ENCODE measurements at regions not wholly inside any gene's neighbourhood (a gene's known extent, or its start where the extent isn't known, plus 50 kb on each side); places are given as distances from the start of the nearest gene placed in this dataset.

GRCh38 chr15:94080989-94081605, 150.3 kb upstream of the MCTP2 start:
- no peaks in the 10 kb centered on the region for H4K20me1 ChIP-seq (replicated peaks; ENCODE audit: control insufficient read depth, insufficient read depth, low read length)
- no peaks in the 10 kb centered on the region for H3K27me3 ChIP-seq (ENCODE audit: control insufficient read depth in 2 of 2, insufficient read depth in 2 of 2, low read length in 2 of 2)
- H3K4me1 ChIP-seq (replicated peaks in 1 of 2; ENCODE audit: control insufficient read depth in 2 of 2, insufficient read depth in 2 of 2, low read length in 2 of 2): no peaks in the 10 kb centered on the region
- no peaks in the 10 kb centered on the region for H3K36me3 ChIP-seq (ENCODE audit: control insufficient read depth, insufficient read depth, low read length)
- H3K9me1 ChIP-seq (ENCODE audit: control insufficient read depth, insufficient read depth, low read length): no peaks in the 10 kb centered on the region
- no peak overlapping the region for H3K4me2 ChIP-seq (ENCODE audit: insufficient read depth, low read length)
- no peak overlapping the region for H3K27ac ChIP-seq (ENCODE audit: extremely low read depth, low read depth, low read length)
- no peak overlapping the region for H3K4me3 ChIP-seq
- H2AFZ ChIP-seq (ENCODE audit: low read depth, low read length): no peak overlapping the region
- CTCF ChIA-PET (ENCODE audit: low intra/inter-chr PET ratio): no interaction called here
- POLR2A ChIA-PET: no interaction called here
- no peaks in the 10 kb centered on the region for H3K79me2 ChIP-seq (ENCODE audit: control insufficient read depth, insufficient read depth, low read length)
- no peaks in the 10 kb centered on the region for H3K9me3 ChIP-seq (replicated peaks; ENCODE audit: control insufficient read depth, insufficient read depth, low read depth, low read length)
- FAIRE-seq: no peak
- H3K9ac ChIP-seq (ENCODE audit: insufficient read depth in 1 of 2, low read depth in 2 of 2, low read length in 2 of 2): no peak overlapping the region
- BruUV-seq (replicated peaks): no TSS peak
- ATAC-seq: no peak
- no peak for DNase-seq (ENCODE audit: extremely low read depth in 1 of 4, low spot score in 3 of 4)
- in situ Hi-C loops (cut with MboI) (no loop called here), intact Hi-C loops (cut with micrococcal nuclease) (no loop called here)
- WGBS (ENCODE audit: insufficient coverage, low coverage, missing lambda C conversion rate): 2% methylated on average over 14 of the region's 14 CpGs
- TF ChIP-seq ZFP91 (CRISPR knock-in tag; IDR thresholded peaks at IDR 0.05) (no peak), ZNF282 (CRISPR knock-in tag; IDR thresholded peaks at IDR 0.05) (no peak), HINFP (tag; conservative IDR thresholded peaks at IDR 0.05; ENCODE audit: low read depth) (no peak), ERF (CRISPR knock-in tag; IDR thresholded peaks at IDR 0.05) (no peak), POLR2AphosphoS2 (IDR thresholded peaks at IDR 0.05; ENCODE audit: low read length) (no peak), HDGF (IDR thresholded peaks at IDR 0.05) (no peak), KLF16 (IDR thresholded peaks at IDR 0.05) (no peak), ZBTB7A (IDR thresholded peaks at IDR 0.05; ENCODE audit: borderline replicate concordance, control insufficient read depth, low read depth, low read length) (no peak), RHOXF2B (CRISPR knock-in tag; conservative IDR thresholded peaks at IDR 0.05) (no peak), WHSC1 (IDR thresholded peaks at IDR 0.05; ENCODE audit: low read length) (no peak), TCF7 (IDR thresholded peaks at IDR 0.05; ENCODE audit: borderline replicate concordance) (no peak), CHAMP1 (IDR thresholded peaks at IDR 0.05) (no peak), SMARCC2 (IDR thresholded peaks at IDR 0.05; ENCODE audit: low read depth) (no peak), ZNF23 (CRISPR knock-in tag; IDR thresholded peaks at IDR 0.05) (no peak), NKRF (IDR thresholded peaks at IDR 0.05; ENCODE audit: borderline replicate concordance) (no peak), DMBX1 (CRISPR knock-in tag; IDR thresholded peaks at IDR 0.05; ENCODE audit: borderline replicate concordance) (no peak), DPF2 (IDR thresholded peaks at IDR 0.05) (no peak)

Data from K562 (cell line).